HepG2 (cell line): ENCODE measurements at regions not wholly inside any gene's neighbourhood (a gene's known extent, or its start where the extent isn't known, plus 50 kb on each side); places are given as distances from the start of the nearest gene placed in this dataset.
A peak's percentile ranks its signal among the peaks of the same experiment; 100 is the strongest.

Source experiments
- AHDC1 ChIP-seq: sonication (generic); formaldehyde crosslinking; IDR thresholded peaks from 2 replicates; pipeline ENCODE4 v1.5.1; 2020; ENCODE audit warnings: mild to moderate bottlenecking, missing genetic modification reagents, borderline replicate concordance
- ASH2L ChIP-seq: fragments of 300-600, 200-600 bp; sonication (generic); IDR thresholded peaks from 2 replicates; pipeline ENCODE4 v1.7.0; 2017; ENCODE audit warnings: low read depth, mild to moderate bottlenecking, moderate library complexity, mixed read lengths, low read length; ENCODE audit not compliant: insufficient read length
- CERS6 ChIP-seq: sonication (generic); formaldehyde crosslinking; IDR thresholded peaks from 2 replicates; pipeline ENCODE4 v1.5.0; 2020; ENCODE audit warnings: missing genetic modification reagents
- EHMT2 ChIP-seq: fragments of 200-600 bp; sonication (generic); IDR thresholded peaks from 2 replicates; pipeline ENCODE4 v1.7.0; 2017; ENCODE audit warnings: antibody characterized with exemption, low read depth, low read length, borderline replicate concordance
- GATAD2A ChIP-seq: IDR thresholded peaks from 2 replicates; pipeline ENCODE4 v1.6.1; 2016
- GZF1 ChIP-seq: sonication (generic); formaldehyde crosslinking; IDR thresholded peaks from 2 replicates; pipeline ENCODE4 v1.5.1; 2020; ENCODE audit warnings: mild to moderate bottlenecking, missing genetic modification reagents
- HIVEP1 ChIP-seq: sonication (generic); formaldehyde crosslinking; IDR thresholded peaks from 2 replicates; pipeline ENCODE4 v1.4.0; 2020; ENCODE audit warnings: mild to moderate bottlenecking, missing genetic modification reagents
- JUN ChIP-seq: sonication (generic); formaldehyde crosslinking; IDR thresholded peaks from 2 replicates; pipeline ENCODE4 v1.4.0; 2020; ENCODE audit warnings: mild to moderate bottlenecking, missing genetic modification reagents
- UBTF ChIP-seq: sonication (generic); formaldehyde crosslinking; IDR thresholded peaks from 2 replicates; pipeline ENCODE4 v1.4.0; 2020; ENCODE audit warnings: mild to moderate bottlenecking, missing genetic modification reagents
- ZNF33A ChIP-seq: sonication (generic); formaldehyde crosslinking; IDR thresholded peaks from 2 replicates; pipeline ENCODE4 v1.5.1; 2020; ENCODE audit warnings: missing genetic modification reagents, mild to moderate bottlenecking, moderate library complexity, borderline replicate concordance
- ZNF687 ChIP-seq: sonication (generic); formaldehyde crosslinking; IDR thresholded peaks from 2 replicates; pipeline ENCODE4 v1.5.1; 2020; ENCODE audit warnings: mild to moderate bottlenecking, missing genetic modification reagents, moderate library complexity
- ZNF75D ChIP-seq: sonication (generic); formaldehyde crosslinking; IDR thresholded peaks from 2 replicates; pipeline ENCODE4 v1.8.1; 2023; ENCODE audit warnings: missing genetic modification reagents, mild to moderate bottlenecking, borderline replicate concordance
- ZSCAN22 ChIP-seq: sonication (generic); formaldehyde crosslinking; IDR thresholded peaks from 2 replicates; pipeline ENCODE4 v1.4.0; 2020; ENCODE audit warnings: mild to moderate bottlenecking, missing genetic modification reagents

DNA sequence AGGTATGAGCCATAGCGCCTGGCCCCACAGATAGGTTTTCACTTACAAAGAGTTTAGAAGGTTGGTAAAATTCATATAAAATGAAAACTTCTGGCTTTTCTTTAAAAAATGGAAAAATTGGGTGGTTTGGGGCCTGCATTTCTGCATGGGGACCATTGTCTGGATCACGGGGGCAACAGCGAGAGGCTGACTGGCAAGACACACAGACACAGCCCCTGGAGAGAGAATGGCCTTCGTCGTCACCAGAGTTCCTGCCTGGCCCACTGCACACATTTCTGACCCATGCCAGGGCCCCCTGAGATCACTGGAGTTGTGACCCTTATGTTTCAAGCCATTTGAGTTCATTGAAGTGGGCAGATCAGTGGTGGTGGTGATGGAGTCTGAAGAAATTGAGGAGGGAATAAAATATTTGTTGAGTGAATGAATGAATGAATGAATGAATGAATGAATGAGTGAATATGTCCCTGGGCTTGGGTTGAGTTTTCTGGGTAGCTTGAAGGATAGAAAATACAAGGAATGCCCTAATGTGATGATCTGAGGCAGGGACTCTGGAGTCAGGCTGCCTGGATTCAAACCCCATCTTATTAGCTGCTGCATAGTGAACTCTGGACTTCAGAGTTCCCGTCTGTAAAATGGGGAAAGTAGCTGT lies 173.8 kb downstream of the ZFP64 start (continued):
- TF ChIP-seq ZNF687 (CRISPR knock-in tag) (peak; percentile 30; the same call in 1 of the 2 replicates), UBTF (CRISPR knock-in tag) (no peak), ZNF75D (CRISPR knock-in tag) (no peak), JUN (CRISPR knock-in tag) (no peak), ZSCAN22 (no peak), AHDC1 (CRISPR knock-in tag) (no peak), EHMT2 (no peak), HIVEP1 (CRISPR knock-in tag) (0 out of 2 replicates have a peak, but pooled peaks have one; percentile 45), CERS6 (no peak), ZNF33A (CRISPR knock-in tag) (0 out of 2 replicates have a peak, but pooled peaks have one; percentile 73), GZF1 (no peak), GATAD2A (CRISPR knock-in tag) (no peak), ASH2L (peak; percentile 6)
